GM21717 (cell line): ENCODE measurements at regions not wholly inside any gene's neighbourhood (a gene's known extent, or its start where the extent isn't known, plus 50 kb on each side); places are given as distances from the start of the nearest gene placed in this dataset.
"Not testable (repeated sequence)": the region's sequence is repeated elsewhere in the genome, so short reads cannot be mapped to it uniquely, and the experiment has no call there.

Experiments used
- ATAC-seq: cut with Tn5 transposase; IDR thresholded peaks from one replicate; pipeline ENCODE4 v1.9.1; 2021; ENCODE audit warnings: mild to moderate bottlenecking, moderate library complexity; ENCODE audit not compliant: unreplicated experiment

DNA sequence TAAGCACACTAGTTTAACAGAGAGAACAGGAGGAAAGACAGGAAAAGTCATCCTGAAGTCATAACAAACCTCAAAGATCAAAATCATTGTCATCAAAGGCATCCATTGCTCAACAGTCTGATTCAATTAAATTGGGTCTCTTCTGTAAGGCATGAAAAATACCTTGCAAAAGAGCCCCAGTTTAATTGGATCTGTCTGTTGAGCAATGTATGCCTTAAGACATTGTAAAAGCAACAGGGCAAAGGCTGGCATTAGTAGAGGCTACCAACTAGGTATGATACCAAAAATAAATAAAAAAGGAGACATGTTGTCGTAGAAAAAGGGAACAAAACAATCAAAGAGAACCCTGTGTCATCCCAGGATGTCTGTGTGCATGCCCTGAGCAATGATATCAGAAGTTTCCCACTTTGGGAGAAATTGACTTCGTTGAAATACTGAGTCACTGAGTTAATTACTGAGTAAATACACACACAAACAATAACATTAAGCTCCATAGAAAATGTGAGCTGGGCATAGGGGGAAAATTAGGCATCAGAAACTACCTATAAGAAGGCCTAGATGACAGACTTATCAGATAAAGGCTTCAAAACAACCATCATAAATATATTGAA, 1013.8 kb upstream of the CITED2 start:
- no peak for ATAC-seq

DNA sequence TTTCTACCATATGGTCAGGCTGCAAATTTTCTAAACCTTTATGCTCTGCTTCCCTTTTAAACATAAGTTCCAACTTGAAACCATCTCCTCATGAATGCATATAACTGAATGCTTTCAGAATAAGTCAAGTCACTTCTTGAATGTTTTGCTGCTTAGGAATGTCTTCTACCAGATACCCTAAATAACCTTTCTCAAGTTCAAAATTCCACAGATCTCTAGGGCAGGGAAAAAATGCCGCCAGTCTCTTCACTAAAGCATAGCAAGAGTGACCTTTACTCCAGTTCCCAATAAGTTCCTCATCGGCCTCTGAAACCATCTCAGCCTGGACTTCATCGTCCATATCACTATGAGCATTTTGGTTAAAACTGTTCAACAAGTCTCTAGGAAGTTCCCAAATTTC, 1011.2 kb upstream of the CITED2 start:
- no peak for ATAC-seq

DNA sequence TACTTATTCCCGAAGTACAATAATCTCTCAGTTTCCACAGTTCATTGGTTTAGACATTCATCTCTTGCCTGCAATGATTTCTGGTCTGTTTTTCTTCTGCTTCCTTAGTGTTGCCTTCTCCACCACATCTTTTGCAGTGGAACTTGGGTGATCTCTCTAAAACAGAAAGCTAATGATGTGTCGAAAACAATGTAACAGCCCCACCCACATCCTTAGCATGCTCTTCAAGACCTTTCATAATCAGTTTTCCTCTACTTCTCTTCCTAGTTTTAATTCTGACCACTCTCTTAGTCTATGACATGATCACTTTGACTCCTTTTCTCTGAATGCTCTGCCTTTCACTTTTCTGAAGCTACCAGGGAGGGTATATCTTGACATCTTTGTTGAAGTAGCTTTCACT, 1007.9 kb upstream of the CITED2 start:
- no peak for ATAC-seq

DNA sequence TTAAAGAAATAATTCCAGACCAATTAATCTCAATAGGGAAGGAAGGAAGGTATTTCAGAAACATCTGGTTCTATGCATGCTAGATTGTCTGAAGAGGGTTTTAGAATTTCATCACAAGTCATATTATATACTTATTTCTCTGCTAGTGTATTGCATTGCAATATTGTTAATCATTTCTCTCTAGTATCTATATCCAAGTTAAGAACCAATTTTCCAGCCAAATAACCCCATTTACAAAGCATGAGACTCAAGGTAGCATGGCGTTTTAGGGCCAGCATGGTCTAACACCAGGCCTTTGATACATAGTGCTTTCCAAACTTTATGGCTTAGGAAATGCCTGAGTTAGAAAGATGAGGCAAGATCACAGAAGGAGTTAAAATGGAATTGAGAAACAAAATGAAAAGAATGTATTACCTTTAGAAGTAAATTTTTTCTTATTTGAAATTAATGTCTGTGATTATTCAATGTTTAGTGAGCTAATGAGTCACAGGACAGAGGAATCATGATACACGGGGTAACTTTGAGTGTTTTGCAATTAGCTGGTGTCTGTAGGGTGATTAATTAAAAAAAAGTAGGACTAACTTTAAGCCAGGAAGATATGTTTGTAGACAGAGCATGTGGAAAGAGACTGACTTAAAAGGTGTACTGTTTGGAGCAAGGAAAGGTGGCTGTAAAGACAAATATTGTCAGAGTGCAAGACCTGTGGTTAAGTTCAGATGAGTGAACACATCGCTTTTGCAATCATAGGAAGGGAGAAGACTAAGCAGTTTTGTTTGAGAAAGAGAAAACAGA, 1006.2 kb upstream of the CITED2 start:
- ATAC-seq, result no peak

DNA sequence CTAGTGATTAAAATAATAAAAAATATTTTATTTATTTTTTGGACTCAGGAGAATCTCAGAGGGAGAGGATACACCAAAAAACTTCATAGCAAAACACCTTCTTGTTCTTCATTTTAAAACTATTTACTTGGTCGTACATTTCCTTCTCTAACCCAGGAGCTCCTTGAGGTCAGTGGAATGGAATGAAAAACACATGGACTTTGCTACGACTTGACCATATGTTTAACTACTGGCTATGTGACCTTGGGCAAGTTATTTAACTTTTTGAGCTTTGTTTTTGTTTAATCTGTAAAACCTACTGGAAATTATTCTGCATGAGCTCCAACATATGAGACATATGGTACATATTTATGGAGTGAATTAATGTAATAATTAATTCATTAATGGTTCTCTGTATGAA, 1005.5 kb upstream of the CITED2 start:
- no peak for ATAC-seq

DNA sequence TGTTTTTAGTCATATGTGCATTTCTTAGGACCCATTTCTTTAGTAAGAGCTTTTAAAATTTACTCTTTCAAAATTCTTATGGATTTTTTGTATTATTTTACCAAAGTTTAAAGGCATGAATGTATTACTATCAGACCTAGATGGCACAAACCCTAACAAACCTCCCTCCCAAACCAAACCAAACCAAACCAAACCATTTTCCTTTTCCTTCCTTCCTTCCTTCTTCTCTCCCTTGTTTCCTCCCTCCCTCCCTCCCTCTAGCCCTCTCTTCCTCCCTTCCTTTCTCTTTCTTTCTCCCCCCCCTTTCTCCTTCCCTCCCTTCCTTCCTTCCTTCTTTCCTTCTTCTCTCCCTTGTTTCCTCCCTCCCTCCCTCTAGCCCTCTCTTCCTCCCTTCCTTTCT, 1001.8 kb upstream of the CITED2 start:
- no peak for ATAC-seq

DNA sequence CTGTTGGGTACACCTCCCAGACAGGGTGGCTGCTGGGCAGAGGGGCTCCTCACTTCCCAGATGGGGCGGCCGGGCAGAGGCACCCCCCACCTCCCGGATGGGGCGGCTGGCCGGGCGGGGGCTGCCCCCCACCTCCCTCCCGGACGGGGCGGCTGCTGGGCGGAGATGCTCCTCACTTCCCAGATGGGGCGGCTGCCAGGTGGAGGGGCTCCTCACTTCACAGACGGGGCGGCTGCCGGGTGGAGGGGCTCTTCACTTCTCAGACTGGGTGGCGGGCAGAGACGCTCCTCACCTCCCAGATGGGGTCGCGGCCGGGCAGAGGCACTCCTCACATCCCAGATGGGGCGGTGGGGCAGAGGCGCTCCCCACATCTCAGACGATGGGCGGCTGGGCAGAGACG, 999.3 kb upstream of the CITED2 start:
- ATAC-seq, result not testable (repeated sequence)

DNA sequence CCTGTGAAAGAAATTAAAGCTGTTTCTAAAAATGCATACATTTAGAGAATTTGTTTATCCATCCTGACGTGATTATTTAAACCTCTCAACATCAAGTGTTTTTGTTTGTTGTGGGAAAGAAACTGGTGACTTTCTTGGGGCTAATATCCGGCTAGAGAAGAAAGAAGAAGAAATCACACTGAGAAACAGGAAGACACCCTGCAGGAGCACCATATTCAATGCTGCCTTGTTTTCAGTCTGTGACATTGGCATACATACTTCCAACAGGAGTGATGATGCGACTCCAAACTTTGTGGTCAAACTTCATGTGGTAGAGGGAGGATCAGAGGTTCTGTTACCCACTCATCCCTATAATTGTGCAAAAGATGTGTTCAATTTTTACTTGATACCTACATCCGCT, 997.6 kb upstream of the CITED2 start:
- ATAC-seq, result no peak

DNA sequence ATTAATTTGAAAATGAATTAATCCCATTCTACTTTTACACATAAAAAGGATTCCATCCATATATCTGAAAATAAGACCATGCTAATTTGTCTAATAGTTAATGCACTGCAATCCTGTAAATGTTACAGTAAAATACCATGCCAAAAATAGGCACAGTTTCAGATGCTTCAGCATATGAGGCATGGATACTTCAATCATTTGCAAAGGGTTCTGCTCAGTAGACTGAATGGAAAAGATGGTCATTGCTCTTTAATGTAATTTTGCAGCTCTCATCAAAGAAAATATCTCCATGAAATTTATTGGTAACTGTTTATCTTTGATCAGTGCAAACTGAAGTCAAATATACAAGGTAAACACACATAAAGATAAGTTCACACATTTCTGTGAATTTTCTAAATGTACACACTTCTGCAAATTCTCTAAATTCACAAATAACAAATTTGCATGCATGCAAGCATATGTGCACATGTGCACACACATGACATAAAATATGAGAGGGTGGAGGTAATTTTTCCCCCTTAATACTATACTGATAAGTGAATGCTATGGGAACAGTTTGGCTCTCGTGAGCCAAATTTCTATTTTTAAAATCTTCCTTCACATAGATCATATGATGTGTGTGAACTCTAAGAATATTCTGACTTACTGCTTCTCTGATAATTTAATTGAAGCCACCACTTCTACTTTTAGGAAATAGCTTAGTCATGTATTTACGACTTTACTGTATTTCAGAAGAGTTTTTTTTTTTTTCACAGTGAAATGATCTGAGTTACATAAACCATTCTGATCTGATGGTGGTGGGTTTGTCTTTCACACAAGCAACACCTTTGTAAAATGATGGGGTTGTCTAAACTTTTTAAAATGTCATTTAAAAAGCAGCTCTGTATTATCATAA, 996.8 kb upstream of the CITED2 start:
- ATAC-seq, result no peak

DNA sequence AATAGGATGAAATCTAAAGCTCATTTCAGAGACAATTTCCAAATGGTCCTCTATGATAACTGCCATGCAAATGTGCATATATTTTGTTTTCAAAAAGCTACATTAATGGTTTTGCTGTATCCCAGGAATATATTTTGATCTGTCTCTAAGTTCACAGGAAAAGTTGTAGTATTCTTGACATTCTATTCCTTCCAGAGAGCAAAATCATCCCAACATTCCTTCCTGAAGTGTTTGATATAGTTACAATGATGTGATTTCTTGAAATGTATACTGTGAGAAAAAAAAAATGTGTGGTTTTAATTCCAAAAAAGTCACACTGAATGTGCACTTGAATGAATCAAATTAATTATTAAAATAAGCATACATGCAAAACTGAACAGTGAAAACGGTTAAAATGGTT, 996.0 kb upstream of the CITED2 start:
- no peak for ATAC-seq

DNA sequence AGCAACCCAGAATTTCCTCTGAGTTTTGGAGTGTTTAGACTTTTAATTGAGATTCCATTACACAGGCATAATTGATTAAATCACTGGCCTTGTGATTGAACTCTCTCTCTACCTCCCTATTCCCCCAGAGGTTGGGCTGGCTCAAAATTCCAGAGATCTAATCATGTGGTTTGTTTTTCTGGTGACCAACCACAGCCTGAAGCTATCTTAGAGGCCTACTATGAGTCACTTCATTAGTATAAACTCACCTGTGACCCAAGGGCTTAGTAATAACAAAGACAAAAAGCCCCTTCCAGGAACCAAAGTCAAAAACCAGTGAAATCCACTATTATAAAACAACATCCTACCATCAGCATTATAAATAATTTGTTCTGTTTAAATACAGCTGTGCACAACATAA, 992.5 kb upstream of the CITED2 start:
- ATAC-seq, result no peak

DNA sequence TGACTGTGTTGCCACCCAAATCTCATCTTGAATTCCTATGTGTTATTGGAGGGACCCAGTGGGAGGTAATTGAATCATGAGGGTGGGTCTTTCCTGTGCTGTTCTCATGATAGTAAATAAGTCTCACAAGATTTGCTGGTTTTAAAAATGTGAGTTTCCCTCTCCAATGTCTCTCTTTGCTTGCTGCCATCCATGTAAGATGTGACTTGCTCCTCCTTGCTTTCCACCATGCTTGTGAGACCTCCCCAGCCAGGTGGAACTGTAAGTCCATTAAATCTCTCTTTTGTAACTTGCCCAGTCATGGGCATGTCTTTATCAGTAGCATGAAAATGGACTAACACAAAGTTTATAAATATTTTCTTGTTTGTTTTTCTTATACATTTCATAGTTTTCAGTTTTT, 990.5 kb upstream of the CITED2 start:
- ATAC-seq, result no peak

DNA sequence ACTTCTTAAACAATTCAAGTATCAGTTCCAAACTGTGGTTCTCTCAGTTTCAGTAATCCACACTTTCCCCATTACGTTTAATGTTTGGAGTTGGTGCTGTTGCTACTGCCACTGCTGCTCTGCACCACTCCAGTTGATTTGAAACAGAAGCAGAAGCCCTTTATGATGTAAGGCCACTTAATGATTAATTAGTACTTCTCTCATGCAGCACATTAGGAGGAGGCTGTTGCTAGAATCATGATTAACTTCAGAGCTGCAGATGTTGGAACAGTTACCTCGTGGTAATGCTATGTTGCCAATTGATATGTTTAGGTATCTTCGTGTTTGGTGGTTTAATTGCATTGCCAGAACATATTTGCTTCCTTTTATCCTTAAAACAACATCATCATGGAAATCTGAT, 986.2 kb upstream of the CITED2 start:
- no peak for ATAC-seq

DNA sequence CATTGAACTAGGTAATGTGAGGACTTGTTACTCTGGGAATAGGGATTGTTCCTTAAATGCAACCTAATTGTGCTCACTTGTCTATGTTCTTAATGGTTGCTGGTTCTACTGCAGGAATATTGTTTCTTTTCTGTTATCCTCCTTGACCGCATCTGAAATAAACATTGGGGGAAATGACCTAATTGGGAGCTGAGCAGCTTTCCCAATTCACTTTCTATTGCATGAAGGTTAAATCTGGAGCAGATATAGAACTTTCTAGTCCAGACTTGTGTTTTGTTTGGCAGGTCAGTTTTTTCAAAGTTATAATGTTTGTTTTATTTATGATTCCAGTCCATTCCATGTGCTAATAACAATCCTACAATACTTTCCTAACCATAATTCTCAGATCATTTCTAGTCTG, 981.0 kb upstream of the CITED2 start:
- no peak for ATAC-seq

DNA sequence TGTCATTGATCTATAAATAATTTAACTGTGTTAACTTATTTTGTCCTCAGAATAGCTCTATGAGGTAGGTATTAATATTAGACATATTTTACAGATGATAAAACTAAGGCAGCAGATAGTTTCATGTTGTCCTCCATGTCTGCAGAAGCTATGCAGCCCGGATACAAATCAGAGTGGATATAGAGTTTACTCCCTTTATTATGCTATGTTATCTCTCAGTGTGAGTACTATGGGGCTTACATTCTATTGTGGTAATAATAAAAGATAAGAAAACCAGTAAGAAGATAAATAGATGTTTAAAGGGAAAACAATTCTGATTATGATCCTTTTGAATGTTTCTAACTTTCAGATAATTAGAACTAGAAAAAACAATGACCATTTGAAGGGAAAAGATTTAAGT, 979.8 kb upstream of the CITED2 start:
- ATAC-seq, result no peak

DNA sequence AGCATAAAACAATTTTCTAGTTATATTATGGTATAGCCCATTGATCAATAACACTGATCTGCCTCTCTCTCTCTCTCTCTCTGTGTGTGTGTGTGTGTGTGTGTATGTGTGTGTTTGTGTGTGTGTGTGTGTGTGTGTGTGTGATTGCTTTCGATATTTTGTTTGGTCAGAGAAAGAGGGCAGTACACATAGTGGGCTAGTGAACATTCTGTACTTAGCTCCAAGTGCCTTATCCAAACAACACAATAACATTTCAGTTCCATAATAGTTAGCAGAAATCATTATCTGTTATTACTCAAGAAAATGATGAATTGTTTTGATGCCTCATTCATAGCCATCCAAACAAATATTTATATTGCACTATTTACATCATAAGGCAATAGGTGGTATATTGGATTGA, 979.1 kb upstream of the CITED2 start:
- no peak for ATAC-seq

DNA sequence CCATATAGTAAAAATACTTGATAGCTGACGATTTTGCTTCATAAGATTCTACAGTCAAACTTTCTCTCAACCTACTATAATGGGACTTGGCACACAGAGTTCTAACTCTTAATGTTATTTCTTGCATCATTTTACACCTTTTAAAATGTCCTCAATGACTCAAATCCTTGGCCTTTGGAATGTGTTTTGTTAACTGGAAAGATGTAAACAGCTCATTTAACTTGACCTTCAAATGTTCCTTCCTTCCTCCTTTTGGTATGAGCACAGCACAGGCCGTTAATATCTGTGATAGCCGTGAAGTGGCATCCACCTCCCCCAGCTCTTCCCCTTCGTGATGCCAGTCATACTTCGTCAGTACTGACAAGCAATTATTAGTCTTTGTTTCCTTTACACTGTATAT, 972.0 kb upstream of the CITED2 start:
- no peak for ATAC-seq

DNA sequence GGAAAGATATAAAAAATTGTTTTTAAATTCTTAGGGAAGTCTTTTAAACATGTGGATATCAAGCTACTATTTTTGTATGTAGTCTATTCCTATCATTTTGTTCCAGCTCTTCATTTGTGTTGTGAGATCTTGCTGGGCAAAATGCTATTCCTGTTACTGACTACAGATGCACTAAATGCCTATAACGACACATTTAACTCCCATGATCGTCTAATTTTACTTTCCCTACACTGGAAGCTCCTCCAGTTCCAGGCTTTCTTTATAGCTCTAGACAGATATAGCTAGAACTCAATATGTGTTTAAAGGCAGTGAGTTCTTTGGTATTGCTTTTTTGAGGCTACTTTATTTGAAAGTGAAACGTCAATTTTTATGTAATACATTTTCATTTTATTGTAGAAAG, 971.5 kb upstream of the CITED2 start:
- ATAC-seq, result no peak

DNA sequence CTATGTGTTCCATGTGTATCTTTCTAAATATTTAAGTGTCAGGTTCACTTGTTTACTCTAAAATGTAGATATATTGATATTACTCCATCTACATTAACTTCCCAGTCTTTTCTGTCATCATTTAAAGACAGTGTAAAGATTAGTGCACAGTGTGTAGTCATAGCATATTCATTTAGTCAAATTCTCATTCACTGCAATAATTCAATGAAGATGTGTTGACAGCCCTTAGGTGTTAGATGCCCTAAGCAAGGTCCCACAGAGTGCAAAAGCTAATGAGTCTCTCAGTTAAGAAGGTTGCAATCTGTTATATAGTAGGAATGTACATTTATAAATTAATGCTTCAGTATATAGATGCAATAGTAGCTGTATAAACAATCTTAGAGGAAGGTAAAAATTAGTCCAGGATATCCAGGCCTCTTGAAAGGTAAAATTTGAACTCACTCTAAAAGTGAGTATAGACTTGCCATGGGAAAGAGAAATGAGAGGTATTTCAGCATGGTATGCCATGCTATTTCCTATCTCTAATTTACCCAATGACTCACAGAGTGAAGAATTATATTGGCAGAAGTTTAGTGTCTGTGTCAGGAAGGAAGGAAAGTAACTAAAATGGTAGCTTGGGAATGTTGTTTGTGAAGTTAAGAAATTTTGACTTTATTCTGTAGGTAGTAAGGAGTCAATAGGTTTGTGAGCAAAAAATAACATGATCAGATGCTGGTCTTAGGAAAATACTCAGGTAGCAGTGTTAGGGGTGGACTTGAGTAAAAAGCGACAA, 969.9 kb upstream of the CITED2 start:
- ATAC-seq, result no peak

DNA sequence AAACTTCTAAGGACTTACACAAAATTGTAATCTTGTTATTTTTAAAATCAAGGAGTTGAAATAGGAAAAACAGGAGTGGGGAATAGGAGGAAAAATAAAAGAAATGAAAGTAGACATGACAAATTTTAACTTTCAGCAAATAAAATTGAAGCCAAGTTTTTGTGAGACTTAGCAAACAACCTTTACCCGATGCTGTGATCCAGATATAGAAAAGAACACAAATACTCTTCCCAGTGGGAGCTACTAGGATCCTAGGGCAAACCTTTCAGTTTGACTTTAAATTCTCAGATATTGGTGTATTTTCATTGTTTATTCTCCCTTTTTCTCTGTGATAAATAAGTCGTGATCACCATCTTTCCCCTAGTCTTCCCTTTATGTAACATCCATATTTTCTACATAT, 968.7 kb upstream of the CITED2 start:
- no peak for ATAC-seq

DNA sequence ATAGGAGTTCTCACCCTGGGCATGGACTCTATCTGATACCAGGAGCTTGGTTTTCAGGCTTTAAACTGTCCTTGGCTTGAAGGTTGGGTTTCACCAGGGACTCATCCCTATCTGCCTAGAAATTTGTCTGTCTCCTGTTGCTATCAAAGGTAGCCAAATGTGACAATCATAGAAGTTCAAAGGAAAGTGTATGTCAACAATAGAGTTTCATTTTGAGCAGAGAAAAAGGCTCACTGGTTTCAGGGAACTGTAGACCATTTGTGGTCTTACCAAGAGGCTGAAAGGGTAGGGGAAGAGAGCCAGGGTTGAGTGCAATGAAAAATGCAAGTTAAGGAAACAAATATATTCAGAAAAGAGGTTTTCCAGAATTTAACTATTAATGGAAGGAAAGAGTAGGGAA, 966.8 kb upstream of the CITED2 start:
- no peak for ATAC-seq
